ENCODE measurements at regions not wholly inside any gene's neighbourhood (a gene's known extent, or its start where the extent isn't known, plus 50 kb on each side); places are given as distances from the start of the nearest gene placed in this dataset.

GRCh38 chr11:69373251-69373635 is 79.3 kb downstream of the MYEOV start:
- ChIA-PET CTCF (no interaction called here), POLR2A (no interaction called here)
- TF ChIP-seq PKNOX1 (IDR thresholded peaks at IDR 0.05) (no peak), CTBP1 (IDR thresholded peaks at IDR 0.05; ENCODE audit: borderline replicate concordance) (no peak), L3MBTL2 (conservative IDR thresholded peaks at IDR 0.05) (no peak), ARNT (IDR thresholded peaks at IDR 0.05) (no peak), TARDBP (IDR thresholded peaks at IDR 0.05) (no peak), FOXK2 (IDR thresholded peaks at IDR 0.05) (no peak), SP1 (IDR thresholded peaks at IDR 0.05) (no peak), BHLHE40 (IDR thresholded peaks at IDR 0.05; ENCODE audit: borderline replicate concordance) (no peak), NFRKB (IDR thresholded peaks at IDR 0.05) (no peak), FOXM1 (IDR thresholded peaks at IDR 0.05; ENCODE audit: borderline replicate concordance) (no peak), SUZ12 (IDR thresholded peaks at IDR 0.05) (no peak), ZNF384 (IDR thresholded peaks at IDR 0.05) (no peak), FOXA1 (IDR thresholded peaks at IDR 0.05) (no peak), HDGF (IDR thresholded peaks at IDR 0.05; ENCODE audit: borderline replicate concordance) (no peak), ELF4 (IDR thresholded peaks at IDR 0.05) (no peak)
- no peak for DNase-seq (ENCODE audit: extremely low spot score)

GRCh38 chr11:69374110-69374945 is 80.4 kb downstream of the MYEOV start:
- TF ChIP-seq TARDBP (IDR thresholded peaks at IDR 0.05), result no peak
- no peak for TF ChIP-seq CTBP1 (IDR thresholded peaks at IDR 0.05; ENCODE audit: borderline replicate concordance)
- TF ChIP-seq HDGF (IDR thresholded peaks at IDR 0.05; ENCODE audit: borderline replicate concordance), result no peak
- no peak for TF ChIP-seq PKNOX1 (IDR thresholded peaks at IDR 0.05)
- TF ChIP-seq FOXK2 (IDR thresholded peaks at IDR 0.05), result no peak
- TF ChIP-seq L3MBTL2 (conservative IDR thresholded peaks at IDR 0.05), result no peak
- TF ChIP-seq FOXA1 (IDR thresholded peaks at IDR 0.05), result no peak
- no peak for TF ChIP-seq ARNT (IDR thresholded peaks at IDR 0.05)
- TF ChIP-seq ELF4 (IDR thresholded peaks at IDR 0.05), result no peak
- TF ChIP-seq SUZ12 (IDR thresholded peaks at IDR 0.05), result no peak
- no peak for TF ChIP-seq LEF1 (IDR thresholded peaks at IDR 0.05; ENCODE audit: borderline replicate concordance)
- TF ChIP-seq SP1 (IDR thresholded peaks at IDR 0.05), result no peak
- no peak for TF ChIP-seq BHLHE40 (IDR thresholded peaks at IDR 0.05; ENCODE audit: borderline replicate concordance)
- TF ChIP-seq NFRKB (IDR thresholded peaks at IDR 0.05), result no peak
- TF ChIP-seq FOXM1 (IDR thresholded peaks at IDR 0.05; ENCODE audit: borderline replicate concordance), result no peak
- no peak for TF ChIP-seq ZNF384 (IDR thresholded peaks at IDR 0.05)
- DNase-seq (ENCODE audit: extremely low spot score), result no peak
- POLR2A ChIA-PET, result interaction anchor here (0.6 kb wide), 1 partner anchor 397 kb away, joined by 3 read pairs; no protein-coding TSS in a partner anchor
- CTCF ChIA-PET, result no interaction called here

- POLR2A ChIA-PET, result interaction anchor here (0.6 kb wide), 1 partner anchor 398 kb away, joined by 3 read pairs; no protein-coding TSS in a partner anchor
- CTCF ChIA-PET, result no interaction called here
- TF ChIP-seq SUZ12 (IDR thresholded peaks at IDR 0.05), result no peak
- TF ChIP-seq SP1 (IDR thresholded peaks at IDR 0.05), result no peak
- TF ChIP-seq FOXM1 (IDR thresholded peaks at IDR 0.05; ENCODE audit: borderline replicate concordance), result no peak
- TF ChIP-seq HDGF (IDR thresholded peaks at IDR 0.05; ENCODE audit: borderline replicate concordance), result no peak
- no peak for TF ChIP-seq CTBP1 (IDR thresholded peaks at IDR 0.05; ENCODE audit: borderline replicate concordance)
- TF ChIP-seq FOXA1 (IDR thresholded peaks at IDR 0.05), result no peak
- TF ChIP-seq ZNF384 (IDR thresholded peaks at IDR 0.05), result no peak
- no peak for TF ChIP-seq ELF4 (IDR thresholded peaks at IDR 0.05)
- no peak for TF ChIP-seq PKNOX1 (IDR thresholded peaks at IDR 0.05)
- TF ChIP-seq FOXK2 (IDR thresholded peaks at IDR 0.05), result no peak
- no peak for TF ChIP-seq TARDBP (IDR thresholded peaks at IDR 0.05)
- TF ChIP-seq ARNT (IDR thresholded peaks at IDR 0.05), result no peak
- TF ChIP-seq NFRKB (IDR thresholded peaks at IDR 0.05), result no peak
- no peak for TF ChIP-seq L3MBTL2 (conservative IDR thresholded peaks at IDR 0.05)
- no peak for TF ChIP-seq BHLHE40 (IDR thresholded peaks at IDR 0.05; ENCODE audit: borderline replicate concordance)
- TF ChIP-seq LEF1 (IDR thresholded peaks at IDR 0.05; ENCODE audit: borderline replicate concordance), result no peak
- DNase-seq (ENCODE audit: extremely low spot score), result no peak
Measured at GRCh38 chr11:69374946-69375310, 81.0 kb downstream of the MYEOV start.

- no peak for TF ChIP-seq FOXK2 (IDR thresholded peaks at IDR 0.05)
- TF ChIP-seq FOXA1 (IDR thresholded peaks at IDR 0.05), result no peak
- TF ChIP-seq SUZ12 (IDR thresholded peaks at IDR 0.05), result no peak
- no peak for TF ChIP-seq ZNF384 (IDR thresholded peaks at IDR 0.05)
- TF ChIP-seq NFRKB (IDR thresholded peaks at IDR 0.05), result no peak
- TF ChIP-seq SP1 (IDR thresholded peaks at IDR 0.05), result no peak
- no peak for TF ChIP-seq HDGF (IDR thresholded peaks at IDR 0.05; ENCODE audit: borderline replicate concordance)
- no peak for TF ChIP-seq PKNOX1 (IDR thresholded peaks at IDR 0.05)
- no peak for TF ChIP-seq TARDBP (IDR thresholded peaks at IDR 0.05)
- CTCF ChIA-PET, result no interaction called here
- DNase-seq (ENCODE audit: extremely low spot score), result no peak
- POLR2A ChIA-PET, result no interaction called here
Measured at GRCh38 chr11:69375316-69376154, 81.6 kb downstream of the MYEOV start.
